ENCODE measurements at regions not wholly inside any gene's neighbourhood (a gene's known extent, or its start where the extent isn't known, plus 50 kb on each side); places are given as distances from the start of the nearest gene placed in this dataset.

DNA sequence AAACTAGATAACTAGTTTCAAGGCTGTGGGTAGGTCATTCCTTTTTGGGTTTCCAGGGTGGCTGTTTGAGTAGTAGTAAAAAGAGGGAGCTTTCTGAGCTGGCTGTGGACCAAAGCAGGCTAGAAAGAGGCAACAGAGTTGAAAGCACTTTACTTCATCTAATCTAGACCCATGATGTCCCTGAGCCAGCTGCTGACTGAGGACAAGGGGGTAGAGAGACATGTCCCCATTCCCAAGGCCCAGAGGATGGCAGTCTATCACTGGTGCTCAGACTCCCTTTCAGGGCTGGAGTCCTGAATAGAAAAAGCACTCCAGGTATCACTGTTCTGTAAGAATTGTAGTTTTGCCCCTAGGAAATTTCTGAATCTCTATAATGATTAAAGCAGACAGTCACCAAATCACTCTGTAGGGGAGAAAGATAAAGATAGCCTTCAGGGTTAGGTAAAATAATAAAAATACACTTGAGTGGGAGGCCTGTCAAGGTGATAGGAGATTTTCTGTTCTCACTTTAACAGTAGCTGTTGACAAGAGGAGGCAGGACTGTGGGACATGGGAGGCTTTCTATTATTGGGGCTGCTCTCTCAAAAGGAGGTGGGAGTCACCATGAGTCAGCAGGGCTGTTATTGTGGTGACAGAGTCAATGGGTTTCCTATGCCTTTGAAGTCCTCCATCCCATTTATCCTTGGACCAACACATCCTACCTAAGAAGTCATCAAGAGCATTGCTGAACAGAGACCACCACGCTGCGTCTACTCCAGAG is 190.2 kb upstream of the MPHOSPH6 start:
- Histone ChIP-seq H3K27me3 (ENCODE audit: control insufficient read depth, insufficient read depth, low read length) (no peaks in the 10 kb centered on the region), H3K36me3 (ENCODE audit: control insufficient read depth, insufficient read depth, low read length) (no peaks in the 10 kb centered on the region), H3K4me3 (ENCODE audit: low read depth, low read length) (no peak overlapping the region)
- CTCF ChIA-PET = no interaction called here
- POLR2A ChIA-PET = no interaction called here
- DNase-seq (ENCODE audit: low read depth) = no peak
- TF ChIP-seq, protein P1, sequence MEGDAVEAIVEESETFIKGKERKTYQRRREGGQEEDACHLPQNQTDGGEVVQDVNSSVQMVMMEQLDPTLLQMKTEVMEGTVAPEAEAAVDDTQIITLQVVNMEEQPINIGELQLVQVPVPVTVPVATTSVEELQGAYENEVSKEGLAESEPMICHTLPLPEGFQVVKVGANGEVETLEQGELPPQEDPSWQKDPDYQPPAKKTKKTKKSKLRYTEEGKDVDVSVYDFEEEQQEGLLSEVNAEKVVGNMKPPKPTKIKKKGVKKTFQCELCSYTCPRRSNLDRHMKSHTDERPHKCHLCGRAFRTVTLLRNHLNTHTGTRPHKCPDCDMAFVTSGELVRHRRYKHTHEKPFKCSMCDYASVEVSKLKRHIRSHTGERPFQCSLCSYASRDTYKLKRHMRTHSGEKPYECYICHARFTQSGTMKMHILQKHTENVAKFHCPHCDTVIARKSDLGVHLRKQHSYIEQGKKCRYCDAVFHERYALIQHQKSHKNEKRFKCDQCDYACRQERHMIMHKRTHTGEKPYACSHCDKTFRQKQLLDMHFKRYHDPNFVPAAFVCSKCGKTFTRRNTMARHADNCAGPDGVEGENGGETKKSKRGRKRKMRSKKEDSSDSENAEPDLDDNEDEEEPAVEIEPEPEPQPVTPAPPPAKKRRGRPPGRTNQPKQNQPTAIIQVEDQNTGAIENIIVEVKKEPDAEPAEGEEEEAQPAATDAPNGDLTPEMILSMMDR (IDR thresholded peaks at IDR 0.05; ENCODE audit: insufficient read depth, low read depth, low read length) = no peak

DNA sequence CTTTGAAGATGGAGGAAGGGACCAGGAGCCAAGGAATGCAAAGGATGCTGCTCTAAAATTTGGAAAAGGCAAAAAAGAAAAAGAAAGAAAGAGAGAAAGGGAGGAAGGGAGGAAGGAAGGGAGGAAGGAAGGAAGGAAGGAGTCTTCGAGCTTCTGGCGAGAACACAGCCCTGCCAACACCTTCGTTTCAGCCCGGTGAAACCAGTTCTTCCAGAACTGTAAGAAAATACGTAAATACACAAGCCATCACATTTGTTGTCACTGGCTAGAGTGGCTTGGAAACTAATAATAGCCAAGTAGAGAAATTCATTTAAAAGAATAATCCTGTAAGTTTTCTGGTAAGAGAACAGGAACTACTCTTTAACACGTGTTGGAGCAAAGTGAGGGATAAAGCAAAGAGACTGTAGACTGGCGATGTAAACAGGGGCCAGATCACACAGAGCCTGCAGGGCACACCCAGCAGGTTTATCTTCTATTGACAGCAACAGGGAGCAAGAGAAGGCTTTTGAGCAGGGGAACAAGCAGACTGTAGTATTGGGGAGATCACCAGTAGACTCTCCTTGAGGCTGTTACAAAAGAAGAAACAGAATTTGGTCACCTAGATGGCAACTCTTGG is 188.7 kb upstream of the MPHOSPH6 start:
- Histone ChIP-seq H3K4me3 (ENCODE audit: low read depth, low read length) (no peak overlapping the region), H3K27me3 (ENCODE audit: control insufficient read depth, insufficient read depth, low read length) (no peaks in the 10 kb centered on the region), H3K36me3 (ENCODE audit: control insufficient read depth, insufficient read depth, low read length) (no peaks in the 10 kb centered on the region)
- CTCF ChIA-PET = no interaction called here
- POLR2A ChIA-PET = no interaction called here
- DNase-seq (ENCODE audit: low read depth) = no peak
- TF ChIP-seq, protein P1 (IDR thresholded peaks at IDR 0.05; ENCODE audit: insufficient read depth, low read depth, low read length) = no peak

DNA sequence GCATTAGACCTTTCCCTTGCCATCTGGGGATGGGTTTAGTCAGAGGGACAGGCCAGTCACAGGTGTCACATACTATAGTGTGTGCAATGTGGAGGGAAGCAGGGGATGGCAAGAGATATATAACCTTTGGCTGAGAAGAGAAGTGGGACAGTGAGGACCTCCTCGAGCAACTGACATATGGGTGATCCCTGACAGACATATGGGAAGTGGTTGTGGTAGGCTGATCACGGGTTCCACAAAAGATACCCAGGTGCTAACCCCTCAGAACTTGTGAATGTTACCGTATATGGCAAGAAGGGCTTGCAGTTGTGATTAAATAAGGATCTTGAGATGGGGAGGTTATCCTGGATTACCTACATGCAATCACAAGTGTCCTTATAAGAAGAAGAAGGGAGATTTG is 188.1 kb upstream of the MPHOSPH6 start:
- no peaks in the 10 kb centered on the region for H3K27me3 ChIP-seq (ENCODE audit: control insufficient read depth, insufficient read depth, low read length)
- no peaks in the 10 kb centered on the region for H3K36me3 ChIP-seq (ENCODE audit: control insufficient read depth, insufficient read depth, low read length)
- ChIA-PET CTCF (no interaction called here), POLR2A (no interaction called here)
- TF ChIP-seq, protein P1 (IDR thresholded peaks at IDR 0.05; ENCODE audit: insufficient read depth, low read depth, low read length) = no peak
- H3K4me3 ChIP-seq (ENCODE audit: low read depth, low read length) = no peak overlapping the region
- no peak for DNase-seq (ENCODE audit: low read depth)

DNA sequence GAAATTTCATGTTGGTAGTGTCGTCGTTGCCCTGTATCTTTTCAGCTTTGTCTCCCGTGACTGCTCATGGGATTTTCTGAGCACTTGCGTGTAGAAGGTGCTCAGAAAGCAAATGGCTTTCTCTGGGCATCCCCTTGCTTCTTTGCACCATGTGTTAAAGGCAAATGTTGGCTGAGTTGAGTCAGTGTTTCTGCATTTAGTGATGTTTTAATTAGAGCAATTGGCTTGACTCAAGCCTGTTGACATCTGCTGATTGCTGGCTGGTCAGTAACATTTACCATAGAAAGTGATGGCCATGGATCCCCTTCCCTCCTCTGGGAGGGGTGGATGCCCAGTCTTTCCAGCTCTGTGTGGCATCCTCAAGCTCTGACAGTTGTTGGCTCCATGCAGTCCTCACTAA is 187.2 kb upstream of the MPHOSPH6 start:
- no peaks in the 10 kb centered on the region for H3K36me3 ChIP-seq (ENCODE audit: control insufficient read depth, insufficient read depth, low read length)
- CTCF ChIA-PET = no interaction called here
- DNase-seq (ENCODE audit: low read depth) = no peak
- H3K4me3 ChIP-seq (ENCODE audit: low read depth, low read length) = no peak overlapping the region
- POLR2A ChIA-PET = no interaction called here
- no peaks in the 10 kb centered on the region for H3K27me3 ChIP-seq (ENCODE audit: control insufficient read depth, insufficient read depth, low read length)
- TF ChIP-seq, protein P1 (IDR thresholded peaks at IDR 0.05; ENCODE audit: insufficient read depth, low read depth, low read length) = no peak

DNA sequence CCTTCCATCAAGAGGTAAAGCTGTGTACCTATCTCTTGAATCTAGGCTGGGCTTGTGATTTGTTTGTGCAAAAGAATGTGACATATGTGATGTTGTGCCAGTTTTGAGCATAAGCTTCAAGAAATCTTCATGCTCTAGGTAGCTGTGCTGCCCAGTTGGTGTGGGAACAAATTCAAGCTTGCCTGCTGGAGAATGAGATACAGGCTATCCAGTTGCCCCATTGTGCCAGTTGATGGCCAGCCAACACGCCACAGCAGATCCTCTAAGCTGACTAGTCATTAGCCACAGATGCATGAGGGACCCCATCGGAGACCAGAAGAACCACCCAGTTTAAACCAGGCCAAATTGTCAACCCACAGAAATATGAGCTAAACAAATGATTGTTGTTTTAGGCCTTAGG is 180.5 kb upstream of the MPHOSPH6 start:
- Histone ChIP-seq H3K36me3 (ENCODE audit: control insufficient read depth, insufficient read depth, low read length) (no peaks in the 10 kb centered on the region), H3K4me3 (ENCODE audit: low read depth, low read length) (no peak overlapping the region), H3K27me3 (ENCODE audit: control insufficient read depth, insufficient read depth, low read length) (no peaks in the 10 kb centered on the region)
- TF ChIP-seq, protein P1 (IDR thresholded peaks at IDR 0.05; ENCODE audit: insufficient read depth, low read depth, low read length) = no peak
- POLR2A ChIA-PET = no interaction called here
- no peak for DNase-seq (ENCODE audit: low read depth)
- CTCF ChIA-PET = no interaction called here

Measured in BJ (cell line).